ENCODE measurements at regions not wholly inside any gene's neighbourhood (a gene's known extent, or its start where the extent isn't known, plus 50 kb on each side); places are given as distances from the start of the nearest gene placed in this dataset.

GRCh38 chr5:90144625-90145327 is 264.8 kb downstream of the CETN3 start:
- intact Hi-C loops (cut with DNase I) = no loop called here
- H3K27me3 ChIP-seq (ENCODE audit: control insufficient read depth in 1 of 2, insufficient read depth in 2 of 2, low read length in 1 of 2) = no peaks in the 10 kb centered on the region
- ATAC-seq (ENCODE audit: low FRiP score) = no peak
- WGBS, 2 donors = 83 to 90% methylated on average over 6 of the region's 6 CpGs
- no peaks in the 10 kb centered on the region for H3K9me3 ChIP-seq (ENCODE audit: control insufficient read depth, low read length)
- H3K4me3 ChIP-seq (ENCODE audit: low read length in 2 of 2) = no peak overlapping the region
- no peaks in the 10 kb centered on the region for H3K36me3 ChIP-seq (ENCODE audit: control insufficient read depth in 1 of 2, insufficient read depth in 2 of 2, low read length in 1 of 2)
- no peak for DNase-seq
- H3K4me1 ChIP-seq (ENCODE audit: control insufficient read depth in 1 of 2, insufficient read depth in 2 of 2, low read length in 2 of 2) = no peaks in the 10 kb centered on the region
- no peak overlapping the region for H3K27ac ChIP-seq (ENCODE audit: low read depth in 1 of 2, low read length in 2 of 2)

- no peaks in the 10 kb centered on the region for H3K36me3 ChIP-seq (ENCODE audit: control insufficient read depth in 1 of 2, insufficient read depth in 2 of 2, low read length in 1 of 2)
- DNase-seq (no peak), ATAC-seq (ENCODE audit: low FRiP score) (no peak)
- no peak overlapping the region for H3K4me3 ChIP-seq (ENCODE audit: low read length in 2 of 2)
- WGBS, 2 donors = 93 to 95% methylated on average over 1 of the region's 1 CpG
- H3K27ac ChIP-seq (ENCODE audit: low read depth in 1 of 2, low read length in 2 of 2) = no peak overlapping the region
- H3K9me3 ChIP-seq (ENCODE audit: control insufficient read depth, low read length) = no peaks in the 10 kb centered on the region
- no peaks in the 10 kb centered on the region for H3K27me3 ChIP-seq (ENCODE audit: control insufficient read depth in 1 of 2, insufficient read depth in 2 of 2, low read length in 1 of 2)
- intact Hi-C loops (cut with DNase I) = no loop called here
- no peaks in the 10 kb centered on the region for H3K4me1 ChIP-seq (ENCODE audit: control insufficient read depth in 1 of 2, insufficient read depth in 2 of 2, low read length in 2 of 2)
Measured at GRCh38 chr5:90142541-90142940, 267.0 kb downstream of the CETN3 start.

DNA sequence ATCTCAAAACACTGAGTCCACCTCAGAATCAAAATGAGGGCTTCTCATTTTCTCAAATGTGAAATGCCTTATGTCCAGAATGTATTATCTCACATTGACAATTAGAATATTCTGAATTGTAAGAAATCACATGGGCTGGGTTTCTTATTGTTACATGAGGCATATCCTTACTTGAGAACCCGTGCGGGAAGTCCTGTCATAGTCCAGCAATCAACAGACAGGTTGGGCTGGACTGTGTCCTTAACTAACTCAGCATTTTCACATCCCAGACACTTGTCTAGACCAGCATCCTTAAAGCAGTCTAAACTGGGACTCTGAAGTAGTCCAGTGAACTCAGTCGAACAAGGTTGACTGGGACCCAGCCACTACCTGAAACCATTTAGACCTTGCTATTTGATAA is 267.6 kb downstream of the CETN3 start:
- WGBS, 2 donors = 82 to 83% methylated on average over 3 of the region's 3 CpGs
- intact Hi-C loops (cut with DNase I) = no loop called here

DNA sequence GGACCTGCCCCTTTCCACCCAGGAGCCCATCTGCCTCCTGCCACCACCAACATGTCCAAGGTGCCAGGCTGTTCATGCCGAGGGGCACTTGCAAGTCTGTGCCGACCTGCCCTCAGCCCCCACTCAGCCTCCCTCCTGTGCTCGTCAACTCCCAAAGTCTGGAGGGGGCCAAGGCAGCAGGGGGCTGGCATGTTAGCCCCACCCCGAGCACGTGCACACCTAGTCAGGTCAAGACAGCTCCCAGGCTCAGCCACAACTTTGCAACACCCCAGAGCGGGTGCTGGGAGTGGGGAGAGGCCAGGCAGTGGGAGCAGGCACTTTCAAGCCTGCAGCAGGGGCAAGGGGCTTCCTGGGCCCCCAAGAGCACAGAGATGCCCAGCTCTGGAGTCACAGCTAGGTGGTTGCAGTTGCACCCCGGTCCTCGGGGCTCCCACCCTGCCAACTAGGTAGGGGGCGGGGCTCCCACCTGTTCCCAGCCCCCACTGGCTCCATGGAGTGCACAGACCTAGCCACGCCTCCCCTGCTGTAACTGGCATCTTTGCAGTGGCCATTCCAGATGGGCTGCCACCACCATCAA is 272.5 kb downstream of the CETN3 start:
- ATAC-seq (ENCODE audit: low FRiP score) (no peak), DNase-seq (peak in 1 of 2 donors; percentile 49)
- Histone ChIP-seq H3K27me3 (ENCODE audit: control insufficient read depth in 1 of 2, insufficient read depth in 2 of 2, low read length in 1 of 2) (no peaks in the 10 kb centered on the region), H3K9me3 (ENCODE audit: control insufficient read depth, low read length) (no peaks in the 10 kb centered on the region), H3K27ac (ENCODE audit: low read depth in 1 of 2, low read length in 2 of 2) (no peak overlapping the region), H3K4me1 (ENCODE audit: control insufficient read depth in 1 of 2, insufficient read depth in 2 of 2, low read length in 2 of 2) (peaks cover 2 to 4% of the 10 kb centered on the region in 2 donors), H3K36me3 (ENCODE audit: control insufficient read depth in 1 of 2, insufficient read depth in 2 of 2, low read length in 1 of 2) (no peaks in the 10 kb centered on the region), H3K4me3 (ENCODE audit: low read length in 2 of 2) (no peak overlapping the region)
- WGBS, 2 donors = 92 to 94% methylated on average over 10 of the region's 10 CpGs
- intact Hi-C loops (cut with DNase I) = no loop called here

More for the DNA sequence above, 267.6 kb downstream of the CETN3 start:
- no peaks in the 10 kb centered on the region for H3K36me3 ChIP-seq (ENCODE audit: control insufficient read depth in 1 of 2, insufficient read depth in 2 of 2, low read length in 1 of 2)
- no peaks in the 10 kb centered on the region for H3K27me3 ChIP-seq (ENCODE audit: control insufficient read depth in 1 of 2, insufficient read depth in 2 of 2, low read length in 1 of 2)
- no peak for DNase-seq
- H3K4me1 ChIP-seq (ENCODE audit: control insufficient read depth in 1 of 2, insufficient read depth in 2 of 2, low read length in 2 of 2) = no peaks in the 10 kb centered on the region
- H3K27ac ChIP-seq (ENCODE audit: low read depth in 1 of 2, low read length in 2 of 2) = no peak overlapping the region
- no peak overlapping the region for H3K4me3 ChIP-seq (ENCODE audit: low read length in 2 of 2)
- ATAC-seq (ENCODE audit: low FRiP score) = no peak
- H3K9me3 ChIP-seq (ENCODE audit: control insufficient read depth, low read length) = no peaks in the 10 kb centered on the region

DNA sequence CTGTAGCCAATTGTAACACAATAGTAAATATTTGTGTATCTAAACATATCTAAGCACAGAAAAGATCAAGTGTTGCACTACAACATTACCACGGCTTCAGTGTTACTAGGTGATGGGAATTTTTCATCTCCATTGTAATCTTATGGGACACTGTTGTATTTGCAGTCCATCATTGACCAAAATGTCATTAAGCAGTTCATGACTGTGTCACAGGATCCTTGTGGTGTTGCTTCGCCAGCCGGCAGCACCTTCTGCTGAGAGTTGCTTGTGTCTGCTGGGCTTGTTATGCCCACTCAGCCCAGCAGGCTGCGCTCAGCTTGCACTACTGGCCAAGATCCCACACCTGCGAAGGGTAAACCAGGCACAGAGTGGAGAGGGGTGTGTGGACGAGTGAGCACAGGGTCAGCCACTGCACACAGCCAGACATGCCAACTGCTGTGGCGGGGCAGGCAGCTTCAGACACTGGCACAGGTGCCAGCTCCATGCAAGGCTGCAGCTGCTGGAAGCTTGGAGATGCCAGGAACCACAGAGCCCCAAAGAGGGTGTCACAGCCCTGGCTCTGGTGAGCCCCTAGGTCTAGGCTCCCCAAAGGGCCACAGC is 273.7 kb downstream of the CETN3 start:
- H3K36me3 ChIP-seq (ENCODE audit: control insufficient read depth in 1 of 2, insufficient read depth in 2 of 2, low read length in 1 of 2) = no peaks in the 10 kb centered on the region
- H3K4me3 ChIP-seq (ENCODE audit: low read length in 2 of 2) = no peak overlapping the region
- peak; percentile 8 for ATAC-seq (ENCODE audit: low FRiP score)
- 31 to 32% methylated on average over 7 of the region's 7 CpGs for WGBS, 2 donors
- peak overlapping the region; percentile 58 for H3K27ac ChIP-seq (ENCODE audit: low read depth in 1 of 2, low read length in 2 of 2)
- intact Hi-C loops (cut with DNase I) = no loop called here
- no peaks in the 10 kb centered on the region for H3K27me3 ChIP-seq (ENCODE audit: control insufficient read depth in 1 of 2, insufficient read depth in 2 of 2, low read length in 1 of 2)
- no peaks in the 10 kb centered on the region for H3K9me3 ChIP-seq (ENCODE audit: control insufficient read depth, low read length)
- DNase-seq = peak in 1 of 2 donors; percentile 43
- H3K4me1 ChIP-seq (ENCODE audit: control insufficient read depth in 1 of 2, insufficient read depth in 2 of 2, low read length in 2 of 2) = peaks cover 2 to 4% of the 10 kb centered on the region in 2 donors

DNA sequence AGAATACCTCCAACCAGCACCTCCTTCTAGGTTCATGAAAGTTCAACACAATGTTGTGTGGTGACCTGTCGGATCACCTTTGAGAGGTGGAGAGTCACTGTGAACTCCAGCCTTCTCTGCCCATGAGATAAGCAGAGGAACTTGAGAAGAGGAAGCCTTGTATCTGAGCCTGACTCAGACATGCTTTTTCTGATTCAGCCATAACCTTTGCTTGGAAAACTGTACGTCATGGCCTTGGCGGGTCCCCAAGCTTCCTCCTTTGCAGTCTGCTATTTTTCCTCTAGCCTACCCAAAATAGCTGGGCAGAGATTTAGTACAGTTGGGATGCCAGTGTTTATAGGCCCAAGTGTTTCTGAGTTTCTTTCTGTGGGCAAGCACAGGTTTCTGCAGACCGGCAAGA is 274.7 kb downstream of the CETN3 start:
- Histone ChIP-seq H3K36me3 (ENCODE audit: control insufficient read depth in 1 of 2, insufficient read depth in 2 of 2, low read length in 1 of 2) (no peaks in the 10 kb centered on the region), H3K27me3 (ENCODE audit: control insufficient read depth in 1 of 2, insufficient read depth in 2 of 2, low read length in 1 of 2) (no peaks in the 10 kb centered on the region), H3K9me3 (ENCODE audit: control insufficient read depth, low read length) (no peaks in the 10 kb centered on the region), H3K4me1 (ENCODE audit: control insufficient read depth in 1 of 2, insufficient read depth in 2 of 2, low read length in 2 of 2) (peaks cover 2 to 4% of the 10 kb centered on the region in 2 donors), H3K4me3 (ENCODE audit: low read length in 2 of 2) (no peak overlapping the region), H3K27ac (ENCODE audit: low read depth in 1 of 2, low read length in 2 of 2) (peak overlapping the region; percentile 95 to 98)
- DNase-seq = peak; percentile 95 to 96
- peak; percentile 87 for ATAC-seq (ENCODE audit: low FRiP score)
- intact Hi-C loops (cut with DNase I) = no loop called here
- 2 to 4% methylated on average over 4 of the region's 4 CpGs for whole genome bisulfite sequencing, 2 donors

DNA sequence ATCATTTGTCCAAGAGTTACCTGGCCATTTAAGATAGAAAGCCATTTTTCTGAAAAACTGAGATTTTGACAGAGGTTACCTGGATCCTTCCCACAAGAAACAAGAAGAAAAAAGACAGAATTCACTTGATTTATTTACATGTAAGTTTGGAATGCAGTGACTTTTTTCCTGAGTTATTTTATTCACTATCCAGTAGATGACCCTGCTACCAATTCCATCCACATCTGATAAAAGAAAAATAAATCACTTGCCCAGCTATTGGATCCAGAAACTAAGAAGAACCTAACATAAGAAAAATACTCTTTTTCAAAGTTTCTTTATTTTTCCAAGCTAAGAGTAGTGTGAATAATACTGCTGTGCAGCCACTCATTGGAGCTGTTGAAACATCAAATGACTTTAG is 275.2 kb downstream of the CETN3 start:
- no peak for ATAC-seq (ENCODE audit: low FRiP score)
- no peak overlapping the region for H3K4me3 ChIP-seq (ENCODE audit: low read length in 2 of 2)
- peak overlapping the region in 1 of 2 donors; percentile 95 for H3K27ac ChIP-seq (ENCODE audit: low read depth in 1 of 2, low read length in 2 of 2)
- H3K9me3 ChIP-seq (ENCODE audit: control insufficient read depth, low read length) = no peaks in the 10 kb centered on the region
- H3K4me1 ChIP-seq (ENCODE audit: control insufficient read depth in 1 of 2, insufficient read depth in 2 of 2, low read length in 2 of 2) = peaks cover 2 to 4% of the 10 kb centered on the region in 2 donors
- no peaks in the 10 kb centered on the region for H3K36me3 ChIP-seq (ENCODE audit: control insufficient read depth in 1 of 2, insufficient read depth in 2 of 2, low read length in 1 of 2)
- DNase-seq = no peak
- intact Hi-C loops (cut with DNase I) = no loop called here
- no peaks in the 10 kb centered on the region for H3K27me3 ChIP-seq (ENCODE audit: control insufficient read depth in 1 of 2, insufficient read depth in 2 of 2, low read length in 1 of 2)

GRCh38 chr5:90133941-90134340 is 275.6 kb downstream of the CETN3 start:
- H3K4me1 ChIP-seq (ENCODE audit: control insufficient read depth in 1 of 2, insufficient read depth in 2 of 2, low read length in 2 of 2) = peaks cover 2 to 4% of the 10 kb centered on the region in 2 donors
- intact Hi-C loops (cut with DNase I) = no loop called here
- no peaks in the 10 kb centered on the region for H3K9me3 ChIP-seq (ENCODE audit: control insufficient read depth, low read length)
- 4 to 7% methylated on average over 2 of the region's 2 CpGs for WGBS, 2 donors
- no peak for DNase-seq
- no peaks in the 10 kb centered on the region for H3K36me3 ChIP-seq (ENCODE audit: control insufficient read depth in 1 of 2, insufficient read depth in 2 of 2, low read length in 1 of 2)
- peak overlapping the region; percentile 17 to 95 for H3K27ac ChIP-seq (ENCODE audit: low read depth in 1 of 2, low read length in 2 of 2)
- no peak overlapping the region for H3K4me3 ChIP-seq (ENCODE audit: low read length in 2 of 2)
- no peak for ATAC-seq (ENCODE audit: low FRiP score)
- H3K27me3 ChIP-seq (ENCODE audit: control insufficient read depth in 1 of 2, insufficient read depth in 2 of 2, low read length in 1 of 2) = no peaks in the 10 kb centered on the region
